IMR-90 (cell line): ENCODE measurements at regions not wholly inside any gene's neighbourhood (a gene's known extent, or its start where the extent isn't known, plus 50 kb on each side); places are given as distances from the start of the nearest gene placed in this dataset.

Source experiments
- ATAC-seq: fragments of 200-7000 bp; cut with Tn5 transposase; 2 replicates; pipeline ENCODE4 v1.9.1; 2020; ENCODE audit warnings: low read depth, mild to moderate bottlenecking, moderate library complexity
- BruUV-seq: library from RNA; stranded (reverse); fragments of 400-500 nt; replicated peaks from 2 replicates; lab custom pipeline; 2021; lab: Mats Ljungman, UMichigan
- CTCF ChIA-PET: fragments of 300-600 bp; formaldehyde crosslinking; extraction: SDS; loops from one replicate; lab custom pipeline; 2021; ENCODE audit warnings: antibody characterized with exemption; lab: Yijun Ruan, JAX
- POLR2A ChIA-PET: fragments of 300-600 bp; sonication (Branson Sonifier 250); formaldehyde crosslinking; loops from one replicate; lab custom pipeline; 2022; ENCODE audit warnings: antibody characterized with exemption; ENCODE audit not compliant: unreplicated experiment; lab: Charles Lee
- DNase-seq: peaks from one replicate; pipeline ENCODE4 v3.0.0; 2013
- H2AFZ ChIP-seq: replicated peaks from 2 replicates; pipeline ENCODE3; 2013; ENCODE audit warnings: low read length, mild to moderate bottlenecking; ENCODE audit not compliant: poor library complexity
- H2AK5ac ChIP-seq: 2 replicates; pipeline ENCODE4 v1.6.1; 2013; ENCODE audit warnings: low read depth, low read length, inconsistent platforms
- H2AK9ac ChIP-seq: replicated peaks from 2 replicates; pipeline ENCODE3; 2013; ENCODE audit warnings: mild to moderate bottlenecking, low read depth, low read length, moderate library complexity; ENCODE audit not compliant: poor library complexity
- H2BK120ac ChIP-seq: 2 replicates; pipeline ENCODE4 v1.6.1; 2013; ENCODE audit warnings: low read depth, low read length, inconsistent platforms
- H2BK15ac ChIP-seq: 3 replicates; pipeline ENCODE4 v1.6.1; 2013; ENCODE audit warnings: low read depth, low read length, inconsistent platforms
- H2BK20ac ChIP-seq: 2 replicates; pipeline ENCODE4 v1.6.1; 2013; ENCODE audit warnings: low read depth, mild to moderate bottlenecking, inconsistent platforms, low read length, moderate library complexity
- H2BK5ac ChIP-seq: 2 replicates; pipeline ENCODE4 v1.6.1; 2013; ENCODE audit warnings: mild to moderate bottlenecking, low read depth, low read length, inconsistent platforms; ENCODE audit not compliant: poor library complexity, severe bottlenecking
- H3K14ac ChIP-seq: replicated peaks from 2 replicates; pipeline ENCODE4 v1.6.1; 2013; ENCODE audit warnings: low read depth, low read length, inconsistent platforms
- H3K18ac ChIP-seq: 2 replicates; pipeline ENCODE4 v1.6.1; 2013; ENCODE audit warnings: low read depth, low read length, control low read depth
- H3K23ac ChIP-seq: 2 replicates; pipeline ENCODE4 v1.6.1; 2013; ENCODE audit warnings: low read depth, low read length, inconsistent platforms
- H3K27ac ChIP-seq: 2 replicates; pipeline ENCODE4 v1.5.1; 2013; ENCODE audit warnings: mild to moderate bottlenecking, control low read depth, low read length; ENCODE audit not compliant: insufficient read depth
- H3K27me3 ChIP-seq: 2 replicates; pipeline ENCODE4 v1.6.1; 2013; ENCODE audit warnings: low read length; ENCODE audit not compliant: control insufficient read depth, insufficient read depth
- H3K36me3 ChIP-seq: 2 replicates; pipeline ENCODE4 v1.6.1; 2013; ENCODE audit warnings: low read length, mixed read lengths; ENCODE audit not compliant: control insufficient read depth, insufficient read depth
- H3K4ac ChIP-seq: 2 replicates; pipeline ENCODE4 v1.6.1; 2013; ENCODE audit warnings: low read depth, low read length, inconsistent platforms
- H3K4me1 ChIP-seq: 2 replicates; pipeline ENCODE4 v1.6.1; 2013; ENCODE audit warnings: low read length, mixed read lengths; ENCODE audit not compliant: control insufficient read depth, insufficient read depth
- H3K4me2 ChIP-seq: 2 replicates; pipeline ENCODE4 v1.6.1; 2013; ENCODE audit warnings: low read depth, mild to moderate bottlenecking, control low read depth, low read length, moderate library complexity
- H3K4me3 ChIP-seq: 2 replicates; pipeline ENCODE4 v1.5.1; 2013; ENCODE audit warnings: low read depth, mild to moderate bottlenecking, control low read depth, low read length, moderate library complexity; ENCODE audit not compliant: insufficient read depth
- H3K56ac ChIP-seq: 2 replicates; pipeline ENCODE4 v1.6.1; 2013; ENCODE audit warnings: low read length, inconsistent platforms; ENCODE audit not compliant: insufficient read depth; ENCODE audit errors: extremely low read depth
- H3K79me1 ChIP-seq, 2 experiments: 2 replicates each; pipeline ENCODE4 v1.6.1; 2013; ENCODE audit warnings: low read length in 2 of 2, inconsistent platforms in 1 of 2, low read depth in 1 of 2
- H3K9ac ChIP-seq: 2 replicates; pipeline ENCODE4 v1.6.1; 2013; ENCODE audit warnings: low read depth, low read length, control low read depth
- H3K9me1 ChIP-seq: 2 replicates; pipeline ENCODE4 v1.6.1; 2013; ENCODE audit warnings: low read length, inconsistent platforms; ENCODE audit not compliant: insufficient read depth
- H3K9me3 ChIP-seq: 2 replicates; pipeline ENCODE4 v1.6.1; 2013; ENCODE audit warnings: low read length; ENCODE audit not compliant: control insufficient read depth, insufficient read depth
- H4K20me1 ChIP-seq: 2 replicates; pipeline ENCODE4 v1.6.1; 2013; ENCODE audit warnings: low read length, inconsistent platforms; ENCODE audit not compliant: insufficient read depth
- H4K5ac ChIP-seq: 2 replicates; pipeline ENCODE4 v1.6.1; 2013; ENCODE audit warnings: mild to moderate bottlenecking, low read depth, low read length, control low read depth
- H4K8ac ChIP-seq, 2 experiments: 2 replicates each; pipeline ENCODE4 v1.6.1; 2013; ENCODE audit warnings: low read depth in 2 of 2, low read length in 2 of 2, control low read depth in 1 of 2, inconsistent platforms in 1 of 2
- H4K91ac ChIP-seq: 2 replicates; pipeline ENCODE4 v1.6.1; 2013; ENCODE audit warnings: low read depth, low read length, inconsistent platforms; ENCODE audit not compliant: insufficient read depth
- BHLHE40 ChIP-seq: fragments of 150-350 bp; IDR thresholded peaks from 2 replicates; pipeline ENCODE4 v1.6.1; 2016; ENCODE audit warnings: mild to moderate bottlenecking, low read depth, low read length
- CEBPB ChIP-seq: IDR thresholded peaks from 2 replicates; pipeline ENCODE4 v1.6.1; 2012; ENCODE audit warnings: low read depth, low read length, improper control_type of control experiment
- CHD1 ChIP-seq: IDR thresholded peaks from 2 replicates; pipeline ENCODE4 v1.6.1; 2012; ENCODE audit warnings: low read depth, low read length, improper control_type of control experiment
- FOS ChIP-seq: fragments of 150-350 bp; IDR thresholded peaks from 2 replicates; pipeline ENCODE4 v1.6.1; 2016; ENCODE audit warnings: low read depth, low read length
- MAFK ChIP-seq: IDR thresholded peaks from 2 replicates; pipeline ENCODE4 v1.6.1; 2012; ENCODE audit warnings: low read depth, low read length, improper control_type of control experiment
- MAZ ChIP-seq: IDR thresholded peaks from 2 replicates; pipeline ENCODE4 v1.6.1; 2012; ENCODE audit warnings: low read depth, mild to moderate bottlenecking, low read length, improper control_type of control experiment, moderate library complexity, borderline replicate concordance
- MXI1 ChIP-seq: IDR thresholded peaks from 2 replicates; pipeline ENCODE4 v1.6.1; 2012; ENCODE audit warnings: low read depth, mild to moderate bottlenecking, low read length, moderate library complexity, borderline replicate concordance
- NFE2L2 ChIP-seq: fragments of 150-350 bp; IDR thresholded peaks from 2 replicates; pipeline ENCODE4 v1.6.1; 2016; ENCODE audit warnings: low read depth, mild to moderate bottlenecking, low read length
- POLR2A ChIP-seq: IDR thresholded peaks from 2 replicates; pipeline ENCODE4 v1.6.1; 2012; ENCODE audit warnings: mild to moderate bottlenecking, low read depth, low read length
- RAD21 ChIP-seq: IDR thresholded peaks from 2 replicates; pipeline ENCODE4 v1.6.1; 2012; ENCODE audit warnings: low read length, improper control_type of control experiment
- RCOR1 ChIP-seq: IDR thresholded peaks from 2 replicates; pipeline ENCODE4 v1.6.1; 2012; ENCODE audit warnings: mild to moderate bottlenecking, low read length, improper control_type of control experiment; ENCODE audit not compliant: insufficient replicate concordance
- RFX5 ChIP-seq: IDR thresholded peaks from 2 replicates; pipeline ENCODE4 v1.8.0; 2012; ENCODE audit warnings: low read depth, mild to moderate bottlenecking, low read length, moderate library complexity
- SMC3 ChIP-seq: fragments of 150-350 bp; IDR thresholded peaks from 2 replicates; pipeline ENCODE4 v1.6.1; 2016; ENCODE audit warnings: low read depth, mild to moderate bottlenecking, antibody characterized with exemption, low read length, moderate library complexity
- WGBS, 2 experiments: methylation state at CpG; one replicate each; pipeline versions ENCODE4 v1.1.5 to v1.1.7; 2013; ENCODE audit warnings: missing lambda C conversion rate in 2 of 2; ENCODE audit not compliant: insufficient read length in 1 of 2; ENCODE audit errors: extremely low coverage in 2 of 2; 5-methylcytosine and 5-hydroxymethylcytosine counted together
- dilution Hi-C: fragments of 300-500 bp; cut with HindIII; formaldehyde crosslinking; loops from one replicate; pipeline ENCODE4 v1.14.3; 2018; ENCODE audit warnings: low sequenced_read_pairs; ENCODE audit not compliant: unreplicated experiment
- in situ Hi-C: fragments of 300-500 bp; cut with MboI; formaldehyde crosslinking; loops from 3 replicates; pipeline ENCODE4 v1.14.3; 2019; ENCODE audit warnings: low sequenced_read_pairs, inconsistent platforms, mixed read lengths
- intact Hi-C: fragments of 100-400 bp; cut with micrococcal nuclease; formaldehyde crosslinking; loops from 2 replicates; pipeline ENCODE4 v1.10.0; 2022
- TF ChIP-seq, protein P1 (sequence below): fragments of 150-350 bp; IDR thresholded peaks from 2 replicates; pipeline ENCODE4 v1.6.1; 2017; ENCODE audit warnings: mild to moderate bottlenecking, antibody characterized with exemption, low read length, low read depth
- TF ChIP-seq, protein P2 (sequence below): conservative IDR thresholded peaks from 2 replicates; pipeline ENCODE4 v1.5.1; 2012; ENCODE audit warnings: mild to moderate bottlenecking, low read depth, low read length, improper control_type of control experiment
- TF ChIP-seq, protein P3 (sequence below): fragments of 150-350 bp; IDR thresholded peaks from 2 replicates; pipeline ENCODE4 v1.6.1; 2016; ENCODE audit warnings: low read depth, mild to moderate bottlenecking, low read length, moderate library complexity, borderline replicate concordance

DNA sequence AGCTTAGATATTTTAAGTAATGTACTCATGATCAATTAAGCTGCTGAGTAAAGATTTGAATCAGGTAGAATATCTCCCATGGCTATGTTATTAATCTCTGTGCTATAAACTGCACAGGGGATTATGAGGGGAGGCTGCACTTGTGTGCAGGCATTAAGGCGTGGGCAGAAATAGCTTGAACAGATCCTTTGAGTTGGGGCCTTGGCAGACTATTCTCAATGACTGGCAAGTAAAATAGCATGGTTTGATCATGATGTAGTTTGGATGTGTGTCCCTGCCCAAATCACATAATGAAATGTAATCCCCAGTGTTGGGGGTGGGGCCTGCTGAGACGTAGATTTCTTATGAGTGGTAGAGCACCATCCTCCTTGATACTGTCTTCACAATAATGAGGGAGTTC is 220.3 kb downstream of the PLPP3 start:
- Histone ChIP-seq H3K4me3 (no peak overlapping the region), H4K20me1 (no peaks in the 10 kb centered on the region), H2AFZ (no peak overlapping the region), H3K14ac (no peak overlapping the region), H3K4me2 (no peak overlapping the region), H4K91ac (no peak overlapping the region), H2AK9ac (no peak overlapping the region), H3K56ac (no peak overlapping the region), H2BK15ac (no peak overlapping the region), H3K36me3 (no peaks in the 10 kb centered on the region), H3K18ac (no peak overlapping the region), H4K5ac (no peak overlapping the region), H3K4ac (no peak overlapping the region), H3K79me1 (no peaks in the 10 kb centered on the region), H3K27ac (no peak overlapping the region), H3K23ac (no peak overlapping the region), H3K9me3 (no peaks in the 10 kb centered on the region), H3K9ac (no peak overlapping the region), H3K9me1 (peaks cover 10% of the 10 kb centered on the region), H2BK5ac (no peak overlapping the region), H3K27me3 (no peaks in the 10 kb centered on the region), H2AK5ac (peak overlapping the region; percentile 81), H4K8ac (no peak overlapping the region), H2BK120ac (no peak overlapping the region), H2BK20ac (no peak overlapping the region), H3K4me1 (peaks cover 5% of the 10 kb centered on the region; the same call in 1 of the 2 replicates)
- no TSS peak for BruUV-seq
- TF ChIP-seq RFX5 (no peak), RCOR1 (no peak), POLR2A (no peak), MXI1 (no peak), BHLHE40 (no peak), CHD1 (no peak), NFE2L2 (no peak), CEBPB (no peak), FOS (no peak), MAFK (no peak), RAD21 (no peak), MAZ (no peak), SMC3 (no peak)
- TF ChIP-seq, protein P1, sequence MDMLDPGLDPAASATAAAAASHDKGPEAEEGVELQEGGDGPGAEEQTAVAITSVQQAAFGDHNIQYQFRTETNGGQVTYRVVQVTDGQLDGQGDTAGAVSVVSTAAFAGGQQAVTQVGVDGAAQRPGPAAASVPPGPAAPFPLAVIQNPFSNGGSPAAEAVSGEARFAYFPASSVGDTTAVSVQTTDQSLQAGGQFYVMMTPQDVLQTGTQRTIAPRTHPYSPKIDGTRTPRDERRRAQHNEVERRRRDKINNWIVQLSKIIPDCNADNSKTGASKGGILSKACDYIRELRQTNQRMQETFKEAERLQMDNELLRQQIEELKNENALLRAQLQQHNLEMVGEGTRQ: no peak
- TF ChIP-seq, protein P2, sequence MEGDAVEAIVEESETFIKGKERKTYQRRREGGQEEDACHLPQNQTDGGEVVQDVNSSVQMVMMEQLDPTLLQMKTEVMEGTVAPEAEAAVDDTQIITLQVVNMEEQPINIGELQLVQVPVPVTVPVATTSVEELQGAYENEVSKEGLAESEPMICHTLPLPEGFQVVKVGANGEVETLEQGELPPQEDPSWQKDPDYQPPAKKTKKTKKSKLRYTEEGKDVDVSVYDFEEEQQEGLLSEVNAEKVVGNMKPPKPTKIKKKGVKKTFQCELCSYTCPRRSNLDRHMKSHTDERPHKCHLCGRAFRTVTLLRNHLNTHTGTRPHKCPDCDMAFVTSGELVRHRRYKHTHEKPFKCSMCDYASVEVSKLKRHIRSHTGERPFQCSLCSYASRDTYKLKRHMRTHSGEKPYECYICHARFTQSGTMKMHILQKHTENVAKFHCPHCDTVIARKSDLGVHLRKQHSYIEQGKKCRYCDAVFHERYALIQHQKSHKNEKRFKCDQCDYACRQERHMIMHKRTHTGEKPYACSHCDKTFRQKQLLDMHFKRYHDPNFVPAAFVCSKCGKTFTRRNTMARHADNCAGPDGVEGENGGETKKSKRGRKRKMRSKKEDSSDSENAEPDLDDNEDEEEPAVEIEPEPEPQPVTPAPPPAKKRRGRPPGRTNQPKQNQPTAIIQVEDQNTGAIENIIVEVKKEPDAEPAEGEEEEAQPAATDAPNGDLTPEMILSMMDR: no peak
- TF ChIP-seq, protein P3, sequence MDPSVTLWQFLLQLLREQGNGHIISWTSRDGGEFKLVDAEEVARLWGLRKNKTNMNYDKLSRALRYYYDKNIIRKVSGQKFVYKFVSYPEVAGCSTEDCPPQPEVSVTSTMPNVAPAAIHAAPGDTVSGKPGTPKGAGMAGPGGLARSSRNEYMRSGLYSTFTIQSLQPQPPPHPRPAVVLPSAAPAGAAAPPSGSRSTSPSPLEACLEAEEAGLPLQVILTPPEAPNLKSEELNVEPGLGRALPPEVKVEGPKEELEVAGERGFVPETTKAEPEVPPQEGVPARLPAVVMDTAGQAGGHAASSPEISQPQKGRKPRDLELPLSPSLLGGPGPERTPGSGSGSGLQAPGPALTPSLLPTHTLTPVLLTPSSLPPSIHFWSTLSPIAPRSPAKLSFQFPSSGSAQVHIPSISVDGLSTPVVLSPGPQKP: no peak
- ATAC-seq (no peak), DNase-seq (no peak)
- CTCF ChIA-PET: no interaction called here
- no CpG with 5 or more reads among the region's 2 CpGs for WGBS, 2 experiments
- intact Hi-C loops (no loop called here), in situ Hi-C loops (no loop called here), dilution Hi-C loops (no loop called here)
- POLR2A ChIA-PET: no interaction called here
